IMR-90 (cell line): ENCODE measurements at regions not wholly inside any gene's neighbourhood (a gene's known extent, or its start where the extent isn't known, plus 50 kb on each side); places are given as distances from the start of the nearest gene placed in this dataset.

Experiments used
- BHLHE40 ChIP-seq: fragments of 150-350 bp; IDR thresholded peaks from 2 replicates; pipeline ENCODE4 v1.6.1; 2016; ENCODE audit warnings: mild to moderate bottlenecking, low read depth, low read length
- CEBPB ChIP-seq: IDR thresholded peaks from 2 replicates; pipeline ENCODE4 v1.6.1; 2012; ENCODE audit warnings: low read depth, low read length, improper control_type of control experiment
- CHD1 ChIP-seq: IDR thresholded peaks from 2 replicates; pipeline ENCODE4 v1.6.1; 2012; ENCODE audit warnings: low read depth, low read length, improper control_type of control experiment
- ELK1 ChIP-seq: fragments of 150-350 bp; IDR thresholded peaks from 2 replicates; pipeline ENCODE4 v1.6.1; 2016; ENCODE audit warnings: low read depth, mild to moderate bottlenecking, low read length, moderate library complexity, borderline replicate concordance
- MAFK ChIP-seq: IDR thresholded peaks from 2 replicates; pipeline ENCODE4 v1.6.1; 2012; ENCODE audit warnings: low read depth, low read length, improper control_type of control experiment
- MAZ ChIP-seq: IDR thresholded peaks from 2 replicates; pipeline ENCODE4 v1.6.1; 2012; ENCODE audit warnings: low read depth, mild to moderate bottlenecking, low read length, improper control_type of control experiment, moderate library complexity, borderline replicate concordance
- MXI1 ChIP-seq: IDR thresholded peaks from 2 replicates; pipeline ENCODE4 v1.6.1; 2012; ENCODE audit warnings: low read depth, mild to moderate bottlenecking, low read length, moderate library complexity, borderline replicate concordance
- POLR2A ChIP-seq: IDR thresholded peaks from 2 replicates; pipeline ENCODE4 v1.6.1; 2012; ENCODE audit warnings: mild to moderate bottlenecking, low read depth, low read length
- RAD21 ChIP-seq: IDR thresholded peaks from 2 replicates; pipeline ENCODE4 v1.6.1; 2012; ENCODE audit warnings: low read length, improper control_type of control experiment
- RCOR1 ChIP-seq: IDR thresholded peaks from 2 replicates; pipeline ENCODE4 v1.6.1; 2012; ENCODE audit warnings: mild to moderate bottlenecking, low read length, improper control_type of control experiment; ENCODE audit not compliant: insufficient replicate concordance
- USF2 ChIP-seq: fragments of 150-350 bp; IDR thresholded peaks from 2 replicates; pipeline ENCODE4 v1.6.1; 2017; ENCODE audit warnings: mild to moderate bottlenecking, antibody characterized with exemption, low read length, low read depth
- TF ChIP-seq, protein P1 (sequence below): conservative IDR thresholded peaks from 2 replicates; pipeline ENCODE4 v1.5.1; 2012; ENCODE audit warnings: mild to moderate bottlenecking, low read depth, low read length, improper control_type of control experiment

GRCh38 chr1:30627994-30628393, 95.4 kb downstream of the MATN1 start:
- TF ChIP-seq, protein P1, sequence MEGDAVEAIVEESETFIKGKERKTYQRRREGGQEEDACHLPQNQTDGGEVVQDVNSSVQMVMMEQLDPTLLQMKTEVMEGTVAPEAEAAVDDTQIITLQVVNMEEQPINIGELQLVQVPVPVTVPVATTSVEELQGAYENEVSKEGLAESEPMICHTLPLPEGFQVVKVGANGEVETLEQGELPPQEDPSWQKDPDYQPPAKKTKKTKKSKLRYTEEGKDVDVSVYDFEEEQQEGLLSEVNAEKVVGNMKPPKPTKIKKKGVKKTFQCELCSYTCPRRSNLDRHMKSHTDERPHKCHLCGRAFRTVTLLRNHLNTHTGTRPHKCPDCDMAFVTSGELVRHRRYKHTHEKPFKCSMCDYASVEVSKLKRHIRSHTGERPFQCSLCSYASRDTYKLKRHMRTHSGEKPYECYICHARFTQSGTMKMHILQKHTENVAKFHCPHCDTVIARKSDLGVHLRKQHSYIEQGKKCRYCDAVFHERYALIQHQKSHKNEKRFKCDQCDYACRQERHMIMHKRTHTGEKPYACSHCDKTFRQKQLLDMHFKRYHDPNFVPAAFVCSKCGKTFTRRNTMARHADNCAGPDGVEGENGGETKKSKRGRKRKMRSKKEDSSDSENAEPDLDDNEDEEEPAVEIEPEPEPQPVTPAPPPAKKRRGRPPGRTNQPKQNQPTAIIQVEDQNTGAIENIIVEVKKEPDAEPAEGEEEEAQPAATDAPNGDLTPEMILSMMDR: no peak
- TF ChIP-seq BHLHE40 (no peak), USF2 (no peak), ELK1 (no peak), POLR2A (no peak), RCOR1 (no peak), MXI1 (no peak), CEBPB (no peak), CHD1 (no peak), MAFK (no peak), MAZ (no peak), RAD21 (no peak)
